Sciatic nerve (tissue), 2 donors: ENCODE measurements at regions not wholly inside any gene's neighbourhood (a gene's known extent, or its start where the extent isn't known, plus 50 kb on each side); places are given as distances from the start of the nearest gene placed in this dataset.

Experiments
- ATAC-seq: fragments of 200-7000 bp; cut with Tn5 transposase; one replicate; pipeline ENCODE4 v1.9.1; 2020; ENCODE audit warnings: mild to moderate bottlenecking, moderate library complexity
- DNase-seq: peaks from one replicate; pipeline ENCODE4 v3.0.0-alpha.2; 2020; ENCODE audit warnings: low spot score
- intact Hi-C: fragments of 100-400 bp; cut with DNase I; formaldehyde crosslinking; loops from one replicate; pipeline ENCODE4 v1.14.2; 2022
- donor health status: DM: no; HTN: no; CAD: no.
- donor health status: DM: no; HTN: no; CAD: no.

DNA sequence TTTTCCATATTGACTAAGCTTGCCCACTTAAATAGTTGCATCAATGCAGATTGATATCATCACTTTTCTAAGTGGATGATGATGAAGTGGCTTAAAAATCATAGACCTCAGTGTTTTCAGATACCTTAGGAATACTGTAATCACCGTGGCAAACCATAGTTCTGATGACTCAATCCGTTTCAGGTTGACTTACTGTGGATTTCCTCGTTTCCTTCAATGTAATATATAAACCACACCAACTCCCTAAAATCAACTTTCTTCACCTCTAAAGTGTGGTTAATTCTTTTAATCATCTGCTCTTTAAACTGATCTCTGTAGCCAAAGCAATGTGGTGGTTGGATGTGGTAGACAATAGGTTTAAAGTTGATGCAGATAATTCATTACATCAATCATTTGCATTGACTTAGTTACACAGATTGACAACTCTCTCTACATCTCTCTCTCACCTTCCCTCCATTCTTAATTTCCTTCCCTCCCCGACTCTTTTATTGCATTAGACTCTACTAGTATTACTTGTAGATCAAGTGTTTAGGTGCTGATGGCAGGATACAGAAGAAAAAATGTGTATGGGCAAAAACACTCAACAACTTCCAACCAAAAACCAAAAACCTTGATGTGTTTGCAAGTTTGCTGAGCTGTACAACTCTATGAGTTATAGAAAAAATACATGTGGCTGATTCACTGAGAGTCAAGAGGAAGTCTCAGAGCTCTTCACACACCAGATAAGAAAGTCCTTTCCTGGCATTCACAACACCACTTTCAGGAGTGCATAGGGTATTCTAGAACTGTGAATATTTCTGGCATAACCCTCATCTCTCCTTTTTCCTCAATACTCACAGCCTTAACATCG lies 243.5 kb downstream of the NFKBIZ start:
- intact Hi-C loops: no loop called here
- ATAC-seq (no peak), DNase-seq (no peak)

DNA sequence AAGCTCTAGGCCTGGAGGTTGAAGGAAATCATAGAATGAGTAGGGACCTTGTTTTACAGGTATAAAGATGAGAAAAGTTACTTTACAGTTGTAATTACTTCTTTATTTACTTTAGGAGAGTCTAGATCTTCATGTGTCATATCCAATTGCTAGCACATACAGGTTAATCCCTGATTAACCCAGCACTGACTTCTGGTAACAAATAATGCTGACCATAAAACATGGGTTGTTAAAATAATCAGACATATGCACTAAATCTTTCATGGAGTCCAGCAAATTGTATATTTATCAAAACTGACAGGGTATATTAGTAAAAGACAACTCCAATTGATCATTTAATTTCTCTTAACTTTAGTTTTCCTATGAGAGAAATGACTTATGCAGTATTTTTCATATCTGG lies 245.2 kb downstream of the NFKBIZ start:
- intact Hi-C loops: no loop called here
- DNase-seq: no peak
- no peak for ATAC-seq

DNA sequence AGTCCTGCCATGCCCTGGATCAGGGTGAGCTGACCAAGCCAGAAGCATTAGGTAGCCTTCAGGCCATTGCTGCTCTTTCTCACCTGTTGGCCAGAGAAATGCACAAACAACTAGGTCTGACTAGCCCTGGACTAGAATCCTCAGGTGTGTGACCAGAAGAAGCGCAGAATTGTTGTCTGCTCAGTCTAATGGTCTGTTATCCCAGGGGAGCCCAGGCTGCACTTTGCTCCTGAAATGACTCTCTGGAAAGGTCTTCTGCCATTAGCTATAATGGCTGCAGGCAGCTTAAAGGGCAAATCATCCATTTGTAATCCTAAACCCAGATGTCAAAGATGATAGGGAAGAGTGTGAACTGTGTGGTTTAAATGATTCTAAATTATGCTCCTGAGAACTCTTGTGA lies 246.1 kb downstream of the NFKBIZ start:
- DNase-seq: no peak
- no peak for ATAC-seq
- intact Hi-C loops: no loop called here

DNA sequence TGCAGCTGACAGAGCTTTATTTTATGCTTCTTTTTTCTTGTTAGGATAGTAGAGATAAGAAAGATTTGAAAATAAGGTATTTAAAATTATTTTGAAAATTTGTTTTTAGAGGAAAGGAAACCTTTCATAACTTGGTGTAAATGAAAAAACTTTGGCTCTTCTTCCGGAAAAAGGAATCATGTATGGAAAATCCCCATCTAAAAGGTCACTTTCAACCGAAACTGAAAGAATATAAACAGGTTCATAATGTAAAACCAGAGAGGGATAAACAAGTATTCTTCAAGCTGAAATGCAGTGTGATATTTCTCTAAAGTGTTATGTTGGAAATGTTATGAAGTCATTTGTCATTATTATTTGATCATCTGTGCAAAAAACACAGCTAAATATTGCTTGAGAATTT lies 246.8 kb downstream of the NFKBIZ start:
- ATAC-seq: no peak
- intact Hi-C loops: no loop called here
- DNase-seq: no peak

DNA sequence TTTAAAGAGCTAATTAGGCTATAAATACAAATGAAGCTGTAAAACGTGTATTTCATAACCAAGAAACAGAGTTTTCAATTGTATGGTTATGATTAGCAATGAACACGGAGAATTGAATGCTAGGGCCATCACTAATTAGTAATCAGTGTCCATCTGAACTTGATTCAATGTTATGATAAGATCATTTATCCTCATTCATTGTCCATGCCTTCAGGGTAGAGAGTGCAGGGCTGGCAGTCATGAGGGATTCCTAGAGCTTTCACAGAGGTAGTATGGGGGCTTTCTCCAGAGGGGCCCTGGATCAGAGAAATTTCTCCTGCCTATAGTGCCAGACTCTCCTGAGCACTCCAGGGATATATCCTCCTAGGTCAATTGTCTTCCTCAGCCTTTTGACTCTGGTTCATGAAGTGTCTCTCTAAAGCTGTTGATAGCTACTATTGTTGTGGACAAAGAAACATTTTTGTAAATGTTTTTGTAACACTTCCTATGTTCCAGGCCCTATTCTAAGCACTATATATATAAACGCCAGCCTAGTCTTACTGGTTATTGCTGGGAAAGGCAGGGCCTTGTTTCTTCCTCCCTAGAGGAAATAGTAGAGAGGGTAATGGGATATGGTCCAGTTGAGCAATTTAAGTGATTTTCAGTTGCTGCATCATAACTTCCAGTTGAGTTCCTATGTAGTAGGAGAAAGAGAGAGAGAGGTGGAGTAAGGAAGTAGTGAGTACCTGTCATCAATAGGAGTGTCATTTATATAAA lies 249.0 kb downstream of the NFKBIZ start:
- ATAC-seq (no peak), DNase-seq (no peak)
- intact Hi-C loops: no loop called here

DNA sequence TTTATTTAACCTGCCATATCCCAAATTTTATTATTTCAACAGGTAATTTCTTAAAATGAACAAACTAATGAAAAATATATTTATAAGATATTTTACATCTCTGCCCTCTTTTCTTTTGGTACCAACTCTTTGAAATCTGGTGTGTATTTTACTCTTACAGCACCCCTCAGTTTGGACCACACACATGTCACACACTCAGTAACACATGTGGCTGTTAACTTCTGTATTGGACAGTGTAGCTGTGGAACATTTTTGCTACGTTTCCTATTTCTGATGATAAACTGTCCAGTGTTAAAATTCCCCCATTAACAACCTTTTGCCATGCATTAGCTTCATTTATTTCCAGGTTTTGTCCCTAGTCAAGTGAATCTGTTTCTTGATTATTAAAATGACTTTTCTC lies 250.6 kb downstream of the NFKBIZ start:
- ATAC-seq (no peak), DNase-seq (no peak)
- intact Hi-C loops: no loop called here

DNA sequence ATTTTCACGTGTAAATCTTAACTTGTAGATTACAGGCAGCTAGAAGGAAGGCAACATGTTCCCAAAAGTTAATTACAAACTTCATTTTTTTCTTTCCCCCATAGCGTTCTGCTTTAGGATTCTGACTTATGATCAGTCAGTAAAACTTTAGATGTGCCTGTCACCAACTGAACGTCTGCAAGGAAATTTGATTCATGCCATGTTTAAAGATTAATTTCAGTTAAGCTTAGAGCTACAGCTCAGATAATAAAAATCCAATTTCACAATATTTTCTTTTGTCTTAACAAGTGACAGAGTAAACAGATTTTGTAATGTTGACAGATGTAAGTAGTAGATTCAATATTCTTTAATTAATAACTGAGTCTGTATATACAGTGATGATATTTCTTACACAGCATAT lies 253.1 kb downstream of the NFKBIZ start:
- ATAC-seq: no peak
- intact Hi-C loops: no loop called here

DNA sequence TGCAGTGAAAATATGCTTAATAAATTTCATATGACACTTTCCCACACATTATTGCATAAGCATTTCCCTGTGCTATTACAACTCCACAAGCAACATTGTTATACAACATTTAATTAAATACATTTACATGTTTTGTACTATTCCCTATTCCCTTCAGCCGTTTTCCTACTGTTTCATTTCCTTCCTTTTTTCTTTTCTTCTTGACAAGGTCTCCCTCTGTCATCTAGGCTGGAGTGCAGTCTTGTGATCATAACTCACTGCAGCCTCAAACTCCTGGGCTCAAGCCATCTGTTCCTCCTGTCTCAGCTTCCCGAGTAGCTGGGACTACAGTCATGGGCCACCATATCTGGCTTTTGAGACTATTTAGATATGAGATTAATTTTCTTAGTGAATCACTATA lies 254.7 kb downstream of the NFKBIZ start:
- DNase-seq (no peak), ATAC-seq (no peak)
- intact Hi-C loops: no loop called here

More for the DNA sequence above, 253.1 kb downstream of the NFKBIZ start:
- no peak for DNase-seq

DNA sequence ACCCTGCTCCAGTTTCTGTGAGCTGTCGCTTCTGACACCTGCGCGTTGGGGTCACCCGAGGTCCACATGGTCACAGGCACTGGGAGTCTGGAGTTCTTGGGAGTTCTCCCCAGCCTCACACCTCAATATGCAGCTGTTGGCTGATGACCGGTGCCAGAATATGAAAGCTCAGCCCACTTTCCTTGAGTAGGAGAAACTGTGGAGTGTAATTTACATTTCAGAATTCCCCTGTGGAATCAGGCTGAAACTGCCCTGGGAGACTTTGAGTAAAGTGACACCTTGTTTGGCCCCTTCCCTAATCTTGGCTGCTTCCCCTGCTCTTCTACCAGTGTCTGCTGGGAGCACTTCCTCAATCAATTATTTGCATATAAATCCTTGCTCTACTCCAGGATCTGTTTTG lies 255.9 kb downstream of the NFKBIZ start:
- intact Hi-C loops: no loop called here
- no peak for DNase-seq
- no peak for ATAC-seq

DNA sequence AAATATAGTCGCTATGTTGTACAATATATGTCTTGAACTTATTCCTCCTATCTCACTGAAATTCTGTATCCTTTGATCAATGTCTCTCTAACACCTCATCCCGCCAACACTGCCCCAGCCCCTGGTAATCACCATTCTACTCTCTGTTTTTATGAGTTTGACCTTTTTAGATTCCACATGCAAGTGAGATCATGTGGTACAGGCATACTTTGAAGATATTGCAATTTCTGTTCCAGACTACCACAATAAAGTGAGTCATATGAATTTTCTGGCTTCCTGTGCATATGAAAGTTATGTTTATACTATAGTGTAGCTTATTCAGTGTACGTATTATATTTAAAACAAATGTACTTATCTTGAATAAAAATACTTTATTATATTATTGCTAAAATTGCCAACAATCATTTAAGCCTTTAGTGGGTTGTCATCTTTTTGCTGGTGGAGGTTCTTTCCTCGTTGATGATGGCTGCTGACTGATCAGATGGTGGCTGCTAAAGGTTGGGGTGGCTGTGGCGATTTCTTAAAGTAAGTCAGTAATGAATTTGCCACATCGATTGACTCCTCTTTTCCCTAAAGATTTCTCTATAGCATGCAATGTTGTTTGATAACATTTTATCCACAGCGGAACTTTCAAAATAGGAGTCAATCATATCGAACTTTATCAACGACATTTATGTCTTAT lies 257.2 kb downstream of the NFKBIZ start:
- ATAC-seq (no peak), DNase-seq (no peak)
- intact Hi-C loops: no loop called here

DNA sequence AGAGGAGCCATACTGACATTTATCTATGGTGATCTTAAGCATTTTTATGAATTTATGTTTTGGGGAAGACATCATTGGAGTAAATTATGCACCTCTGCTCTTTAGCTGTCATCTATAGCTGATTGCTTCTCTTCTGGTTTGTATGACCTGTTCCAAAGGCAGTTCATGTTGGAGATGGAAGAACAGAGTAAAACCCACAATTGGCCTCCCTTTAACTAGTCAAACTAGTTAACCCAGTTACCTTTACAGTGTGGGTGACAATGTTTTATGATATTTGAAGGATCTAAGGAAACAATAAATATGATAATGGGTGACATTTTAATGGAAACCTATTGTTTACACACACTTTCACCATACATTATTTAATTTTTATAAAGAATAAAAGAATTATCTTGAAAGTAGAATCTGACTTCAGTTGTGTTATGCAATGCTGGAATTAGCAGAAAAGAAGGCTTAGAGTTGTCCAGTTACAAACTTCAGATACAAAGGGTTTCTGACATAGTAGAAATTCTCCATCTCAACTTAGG lies 263.5 kb downstream of the NFKBIZ start:
- ATAC-seq (no peak), DNase-seq (no peak)
- intact Hi-C loops: no loop called here

DNA sequence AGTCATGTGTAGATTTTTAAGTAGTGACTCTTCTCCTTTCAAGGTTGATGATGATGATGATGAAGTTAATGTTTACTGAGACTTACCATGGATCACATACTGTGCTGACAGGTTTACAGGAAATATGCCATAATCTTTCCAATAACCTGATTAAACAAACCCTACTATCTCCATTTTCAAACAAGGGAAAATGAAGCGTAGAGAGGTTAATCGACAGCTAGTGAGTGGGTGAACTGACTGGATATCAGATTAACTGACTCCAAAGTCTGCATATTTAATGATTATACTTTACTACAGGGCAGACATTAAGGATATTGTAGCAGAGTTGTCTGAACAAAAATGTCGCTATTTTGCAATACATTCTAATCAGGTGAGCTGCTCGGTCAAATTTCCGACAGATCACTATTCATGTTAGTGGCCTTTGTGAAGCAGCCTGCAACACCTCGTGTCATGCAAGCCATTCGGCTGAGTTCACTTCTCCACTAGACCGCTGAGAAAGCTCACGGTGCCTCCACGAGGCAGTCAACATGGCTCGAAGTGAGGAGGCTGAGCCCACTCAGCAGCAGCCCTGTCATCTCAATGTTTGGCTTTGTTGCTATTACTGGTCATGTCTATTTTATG lies 264.2 kb downstream of the NFKBIZ start:
- intact Hi-C loops: no loop called here
- DNase-seq: no peak
- ATAC-seq: no peak

DNA sequence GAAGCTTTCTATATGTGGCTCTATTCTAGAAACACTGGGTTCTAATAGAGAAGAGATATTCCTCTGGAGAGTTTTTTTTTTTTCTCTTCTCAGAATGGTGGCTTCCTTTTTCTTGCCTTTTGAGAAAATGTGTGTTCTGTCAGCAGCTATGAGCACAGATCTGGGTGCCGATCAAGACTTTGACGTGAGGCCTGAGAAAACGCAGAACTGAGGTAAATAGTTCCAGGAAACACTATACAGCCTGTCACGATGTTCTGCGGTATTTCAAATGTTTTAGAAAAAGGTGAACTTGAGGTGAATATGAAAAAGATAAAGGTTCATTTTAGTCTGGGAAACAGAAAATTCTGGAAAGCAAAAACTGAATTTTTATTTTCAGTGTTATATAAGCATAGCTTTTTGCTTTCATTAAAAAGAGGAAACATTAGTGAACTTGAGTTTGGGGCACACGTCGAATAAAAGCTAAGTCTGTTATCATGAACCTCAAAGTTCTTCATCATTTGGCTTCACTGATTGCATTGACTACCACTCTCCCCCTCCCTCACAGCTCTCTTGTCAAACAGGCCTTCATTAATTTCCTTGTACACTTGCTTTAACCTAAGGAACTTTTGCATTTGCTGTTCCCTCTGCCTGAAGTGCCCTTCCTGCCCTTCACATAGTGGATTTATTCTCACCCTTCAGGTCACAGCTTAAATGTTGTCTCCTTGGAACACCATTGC lies 265.1 kb downstream of the NFKBIZ start:
- ATAC-seq (no peak), DNase-seq (no peak)
- intact Hi-C loops: no loop called here

DNA sequence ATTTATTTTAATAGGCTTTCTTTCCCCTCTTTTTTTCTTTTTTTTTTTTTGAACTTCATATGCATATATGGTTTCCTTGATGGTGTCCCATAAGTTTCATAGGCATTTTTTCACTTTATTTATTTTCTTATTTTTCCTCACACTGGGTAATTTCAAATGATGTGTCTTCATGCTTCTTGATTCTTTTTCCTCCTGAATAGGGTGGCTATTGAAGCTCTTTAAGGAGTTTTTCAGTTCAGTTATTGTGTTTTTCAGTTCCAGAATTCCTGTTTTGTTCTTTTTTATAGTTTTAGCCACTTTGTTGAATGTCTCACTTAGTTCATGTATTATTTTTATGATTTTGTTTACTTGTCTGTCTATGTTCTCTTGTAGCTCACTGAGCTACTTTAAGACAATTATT lies 273.2 kb downstream of the NFKBIZ start:
- intact Hi-C loops: no loop called here
- DNase-seq (no peak), ATAC-seq (no peak)

DNA sequence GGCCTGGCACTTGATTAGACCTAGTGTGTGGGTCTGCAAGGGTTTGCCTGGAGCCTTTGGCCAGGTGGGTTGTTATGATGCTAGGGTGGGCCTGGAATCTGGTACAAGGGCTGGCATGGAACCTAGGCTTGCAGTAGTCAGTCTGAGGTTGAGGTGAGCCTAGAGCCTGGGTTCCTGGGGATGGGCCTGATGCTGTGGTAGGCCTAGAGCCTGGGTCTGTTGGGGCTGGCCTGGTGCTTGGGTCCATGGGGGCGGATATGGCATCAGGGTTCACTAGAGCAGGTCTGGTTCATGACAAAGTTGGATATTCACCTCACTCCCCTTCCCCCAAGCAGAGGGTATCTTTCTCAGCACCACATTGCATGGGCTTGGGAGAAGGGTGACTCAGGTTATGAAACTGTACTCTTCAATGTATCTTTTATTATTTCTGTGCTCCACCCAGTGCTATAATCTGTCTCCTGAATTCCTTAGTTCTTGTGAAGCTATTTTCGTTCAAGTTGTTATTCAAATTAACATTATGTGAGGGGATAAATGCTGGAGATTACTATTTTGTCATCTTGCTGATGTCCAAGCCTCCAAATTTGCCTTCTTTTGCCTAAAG lies 274.4 kb downstream of the NFKBIZ start:
- intact Hi-C loops: no loop called here
- DNase-seq (no peak), ATAC-seq (no peak)

DNA sequence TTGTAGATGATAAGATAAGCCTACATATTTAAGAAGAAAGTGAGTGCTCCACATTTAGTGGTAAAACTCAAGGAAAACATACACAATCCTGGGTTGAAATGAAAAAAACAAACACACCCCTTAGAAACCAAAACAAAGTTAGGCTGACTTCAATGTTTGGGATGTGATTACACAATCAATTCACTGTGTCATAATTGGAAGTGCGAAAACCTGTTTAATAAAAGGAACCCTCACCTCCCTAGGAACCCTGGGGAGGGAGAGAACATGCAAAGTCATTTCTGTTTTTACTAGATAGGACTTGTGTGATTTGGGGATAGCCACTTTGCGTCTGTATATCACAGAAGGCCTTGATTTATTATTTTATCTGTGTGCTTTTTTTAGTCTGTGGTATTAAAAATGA lies 275.0 kb downstream of the NFKBIZ start:
- intact Hi-C loops: no loop called here
- DNase-seq: no peak
- ATAC-seq: no peak

DNA sequence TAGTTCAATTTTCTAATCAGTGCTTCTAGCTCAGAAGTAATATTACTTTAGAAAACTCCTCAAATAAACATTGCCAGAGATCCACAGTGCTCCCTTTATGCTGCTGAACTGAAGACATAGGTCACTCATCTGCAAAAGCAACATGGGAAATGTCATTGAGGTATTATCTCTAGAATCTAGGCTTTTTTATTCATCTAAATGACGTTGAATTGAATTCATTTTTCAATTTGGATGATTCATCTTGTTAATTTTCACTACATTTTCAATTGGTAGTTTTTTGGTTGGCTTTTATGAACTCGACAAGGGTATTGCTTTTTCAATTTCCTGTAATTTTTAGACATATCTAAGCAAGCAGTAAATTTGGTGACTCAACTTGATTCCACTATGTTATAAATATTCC lies 275.4 kb downstream of the NFKBIZ start:
- intact Hi-C loops: no loop called here
- no peak for DNase-seq
- ATAC-seq: no peak

DNA sequence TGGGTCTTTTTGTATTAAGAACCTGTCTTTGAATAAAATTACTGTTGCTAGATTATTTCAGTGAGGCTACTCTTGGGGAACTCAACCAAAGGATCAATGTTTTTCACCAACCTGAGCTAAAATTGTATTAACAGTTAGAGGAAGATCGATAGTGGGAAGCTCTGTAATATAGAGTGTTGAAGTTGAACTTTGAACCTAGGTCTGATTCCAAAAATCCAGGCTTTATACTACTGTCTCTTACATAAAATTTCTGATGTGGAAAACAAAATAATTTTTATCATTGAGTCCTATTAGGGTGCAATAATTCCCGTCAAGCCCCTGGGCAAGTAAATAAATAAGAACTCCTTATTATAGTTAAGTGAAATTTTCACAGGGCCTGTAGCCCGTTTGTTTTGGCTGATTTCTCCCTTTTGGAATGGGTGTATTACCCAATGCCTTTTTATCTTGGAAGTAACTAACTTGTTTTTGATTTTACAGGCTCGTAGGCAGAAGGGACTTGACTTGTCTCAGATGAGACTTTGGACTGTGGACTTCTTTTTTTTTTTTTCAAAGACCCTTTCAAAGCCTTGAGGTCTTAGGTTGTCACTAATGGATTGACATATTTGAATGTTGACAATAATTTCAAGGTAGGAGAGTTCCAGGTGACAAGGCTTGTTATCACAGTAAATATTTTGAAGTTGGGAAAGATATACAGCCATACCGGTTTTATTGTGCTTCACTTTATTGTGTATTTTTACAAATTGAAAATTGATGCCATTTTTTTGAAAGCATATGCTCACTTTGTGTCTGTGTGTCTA lies 276.1 kb downstream of the NFKBIZ start:
- no peak for DNase-seq
- intact Hi-C loops: no loop called here
- peak; percentile 68 for ATAC-seq
